RWPE2 (cell line): ENCODE measurements at regions not wholly inside any gene's neighbourhood (a gene's known extent, or its start where the extent isn't known, plus 50 kb on each side); places are given as distances from the start of the nearest gene placed in this dataset.

Source experiments
- ATAC-seq: fragments of 200-7000 bp; cut with Tn5 transposase; 3 replicates; pipeline ENCODE4 v1.9.1; 2021; ENCODE audit warnings: low read depth
- DNase-seq: peaks from one replicate; pipeline ENCODE4 v3.0.0-alpha.2; 2020; ENCODE audit warnings: low spot score
- H3K27ac ChIP-seq: fragments of 450-650 bp; 2 replicates; pipeline ENCODE4 v1.5.1; 2017; ENCODE audit warnings: mild to moderate bottlenecking; ENCODE audit not compliant: poor library complexity, severe bottlenecking
- H3K27me3 ChIP-seq: fragments of 250-450 bp; sonication (Bioruptor Pico); 2 replicates; pipeline ENCODE4 v1.5.1; 2021; ENCODE audit warnings: mild to moderate bottlenecking, moderate library complexity; ENCODE audit not compliant: insufficient read depth, poor library complexity, severe bottlenecking
- H3K36me3 ChIP-seq: fragments of 250-450 bp; sonication (Bioruptor Pico); 2 replicates; pipeline ENCODE4 v1.5.1; 2020; ENCODE audit warnings: low read depth, mild to moderate bottlenecking, moderate library complexity
- H3K4me1 ChIP-seq: fragments of 250-450 bp; sonication (Bioruptor Pico); 2 replicates; pipeline ENCODE4 v1.5.1; 2021; ENCODE audit warnings: mild to moderate bottlenecking, moderate library complexity; ENCODE audit not compliant: insufficient read depth, poor library complexity, severe bottlenecking
- H3K4me3 ChIP-seq: fragments of 250-450 bp; sonication (Bioruptor Pico); 2 replicates; pipeline ENCODE4 v1.5.1; 2021; ENCODE audit warnings: mild to moderate bottlenecking, moderate library complexity; ENCODE audit not compliant: severe bottlenecking
- H3K9me3 ChIP-seq: fragments of 250-450 bp; sonication (Bioruptor Pico); 2 replicates; pipeline ENCODE4 v1.5.1; 2021; ENCODE audit warnings: mild to moderate bottlenecking, moderate library complexity; ENCODE audit not compliant: severe bottlenecking
- CTCF ChIP-seq: fragments of 450-650 bp; IDR thresholded peaks from one replicate; pipeline ENCODE4 v1.5.1; 2017; ENCODE audit warnings: mild to moderate bottlenecking, moderate library complexity; ENCODE audit not compliant: poor library complexity, severe bottlenecking

GRCh38 chr2:149733936-149734685 is 146.5 kb upstream of the MMADHC start:
- Histone ChIP-seq H3K4me1 (peaks cover 33% of the 10 kb centered on the region), H3K27ac (peak overlapping the region; percentile 91), H3K4me3 (no peak overlapping the region), H3K27me3 (no peaks in the 10 kb centered on the region), H3K9me3 (no peaks in the 10 kb centered on the region), H3K36me3 (no peaks in the 10 kb centered on the region)
- DNase-seq (no peak), ATAC-seq (peak; percentile 84)
- TF ChIP-seq CTCF, result no peak

- no peaks in the 10 kb centered on the region for H3K27me3 ChIP-seq
- peak overlapping the region; percentile 91 for H3K27ac ChIP-seq
- H3K4me1 ChIP-seq, result peaks cover 33% of the 10 kb centered on the region
- no peak for DNase-seq
- no peak overlapping the region for H3K4me3 ChIP-seq
- no peaks in the 10 kb centered on the region for H3K9me3 ChIP-seq
- no peak for TF ChIP-seq CTCF
- no peaks in the 10 kb centered on the region for H3K36me3 ChIP-seq
- ATAC-seq, result peak; percentile 22
Measured at GRCh38 chr2:149732730-149733290, 145.2 kb upstream of the MMADHC start.

- peak; percentile 10 for TF ChIP-seq CTCF
- ATAC-seq (peak; percentile 78), DNase-seq (peak; percentile 92)
- Histone ChIP-seq H3K36me3 (no peaks in the 10 kb centered on the region), H3K4me3 (no peak overlapping the region), H3K9me3 (no peaks in the 10 kb centered on the region), H3K27me3 (no peaks in the 10 kb centered on the region), H3K27ac (peak overlapping the region; percentile 91), H3K4me1 (peaks cover 33% of the 10 kb centered on the region)
Measured at GRCh38 chr2:149732001-149732685, 144.6 kb upstream of the MMADHC start.

- no peaks in the 10 kb centered on the region for H3K27me3 ChIP-seq
- no peak overlapping the region for H3K4me3 ChIP-seq
- DNase-seq, result no peak
- no peaks in the 10 kb centered on the region for H3K9me3 ChIP-seq
- no peak for TF ChIP-seq CTCF
- no peak for ATAC-seq
- peaks cover 33% of the 10 kb centered on the region for H3K4me1 ChIP-seq
- H3K27ac ChIP-seq, result peak overlapping the region; percentile 91
- H3K36me3 ChIP-seq, result no peaks in the 10 kb centered on the region
Measured at GRCh38 chr2:149731079-149731478, 143.5 kb upstream of the MMADHC start.
